GM12878 (cell line): ENCODE measurements at regions not wholly inside any gene's neighbourhood (a gene's known extent, or its start where the extent isn't known, plus 50 kb on each side); places are given as distances from the start of the nearest gene placed in this dataset.
"Not testable (repeated sequence)": the region's sequence is repeated elsewhere in the genome, so short reads cannot be mapped to it uniquely, and the experiment has no call there.

Experiments
- ATAC-seq: fragments of 200-7000 bp; cut with Tn5 transposase; 3 replicates; pipeline ENCODE4 v1.9.1; 2020; ENCODE audit warnings: mild to moderate bottlenecking, moderate library complexity
- BruUV-seq: library from RNA; stranded (reverse); fragments of 400-500 nt; replicated peaks from 2 replicates; lab custom pipeline; 2021; lab: Mats Ljungman, UMichigan
- CTCF ChIA-PET: fragments of 300-600 bp; sonication (Branson Sonifier 250); formaldehyde crosslinking; extraction: SDS; loops from one replicate; lab custom pipeline; 2021; ENCODE audit warnings: inconsistent platforms; lab: Yijun Ruan, JAX
- POLR2A ChIA-PET: fragments of 350-600 bp; formaldehyde crosslinking; extraction: SDS; loops from one replicate; lab custom pipeline; 2021; ENCODE audit warnings: inconsistent platforms; lab: Charles Lee
- RAD21 ChIA-PET: fragments of 300-600 bp; sonication (Branson Sonifier 250); formaldehyde crosslinking; loops from one replicate; lab custom pipeline; 2023; ENCODE audit warnings: antibody characterized with exemption; ENCODE audit not compliant: unreplicated experiment; lab: Charles Lee
- SMC1A ChIA-PET: fragments of 300-600 bp; sonication (Branson Sonifier 250); formaldehyde crosslinking; loops from one replicate; lab custom pipeline; 2023; ENCODE audit not compliant: unreplicated experiment, uncharacterized antibody; lab: Charles Lee
- DNase-seq: peaks from one replicate; pipeline ENCODE4 v3.0.0-alpha.2; 2011; ENCODE audit warnings: low read depth, low spot score
- FAIRE-seq: peaks from 3 replicates; lab custom pipeline; 2011; peaks lifted over from hg19 to GRCh38; lab: Jason Lieb, UNC
- H2AFZ ChIP-seq: 2 replicates; pipeline ENCODE4 v1.6.0; 2011; ENCODE audit warnings: low read depth, low read length, control low read depth; ENCODE audit not compliant: control insufficient read depth
- H3K27ac ChIP-seq: 2 replicates; pipeline ENCODE4 v1.5.1; 2011; ENCODE audit warnings: control low read depth; ENCODE audit not compliant: control insufficient read depth, insufficient read depth
- H3K27me3 ChIP-seq, 2 experiments: replicated peaks in 1 of 2; 2 replicates each; pipeline versions ENCODE4 v1.6.0 to v1.6.1; 2011; ENCODE audit warnings: low read length in 1 of 2; ENCODE audit not compliant: control insufficient read depth in 2 of 2, insufficient read depth in 2 of 2
- H3K36me3 ChIP-seq, 2 experiments: 2 replicates each; pipeline ENCODE4 v1.5.1; 2011; ENCODE audit warnings: low read length in 1 of 2; ENCODE audit not compliant: control insufficient read depth in 2 of 2, insufficient read depth in 2 of 2
- H3K4me1 ChIP-seq: 2 replicates; pipeline ENCODE4 v1.6.1; 2011; ENCODE audit warnings: mild to moderate bottlenecking, low read length, moderate library complexity, mixed read lengths; ENCODE audit not compliant: control insufficient read depth, insufficient read depth
- H3K4me2 ChIP-seq: 2 replicates; pipeline ENCODE4 v1.6.0; 2011; ENCODE audit warnings: control low read depth; ENCODE audit not compliant: control insufficient read depth, insufficient read depth
- H3K4me3 ChIP-seq: fragments of 200-600 bp; sonication (generic); 2 replicates; pipeline ENCODE4 v1.5.1; 2016
- H3K79me2 ChIP-seq: 2 replicates; pipeline ENCODE4 v1.6.0; 2011; ENCODE audit warnings: low read length; ENCODE audit not compliant: control insufficient read depth, insufficient read depth
- H3K9ac ChIP-seq: 2 replicates; pipeline ENCODE4 v1.8.0; 2011; ENCODE audit warnings: low read length, control low read depth, mixed read lengths; ENCODE audit not compliant: control insufficient read depth, insufficient read depth
- H3K9me3 ChIP-seq: replicated peaks from 3 replicates; pipeline ENCODE4 v1.5.1; 2011; ENCODE audit warnings: mild to moderate bottlenecking, low read length; ENCODE audit not compliant: control insufficient read depth, insufficient read depth
- H4K20me1 ChIP-seq: 2 replicates; pipeline ENCODE4 v1.6.0; 2011; ENCODE audit not compliant: control insufficient read depth, insufficient read depth
- EP300 ChIP-seq, 2 experiments: fragments of 150-350 bp in 1 of 2; IDR thresholded peaks; 2 replicates each; pipeline ENCODE4 v1.6.1; 2011 to 2012; ENCODE audit warnings: low read depth in 2 of 2, low read length in 2 of 2, borderline replicate concordance in 1 of 2, improper control_type of control experiment in 1 of 2, inconsistent platforms in 1 of 2; ENCODE audit not compliant: control insufficient read depth in 1 of 2
- FOS ChIP-seq: IDR thresholded peaks from 3 replicates; pipeline ENCODE4 v1.6.1; 2011; ENCODE audit warnings: borderline replicate concordance; ENCODE audit not compliant: insufficient read length; ENCODE audit errors: extremely low read depth
- HSF1 ChIP-seq: fragments of 150-350 bp; IDR thresholded peaks from 2 replicates; pipeline ENCODE4 v1.6.1; 2014; ENCODE audit warnings: mild to moderate bottlenecking, low read depth, low read length
- SMARCA5 ChIP-seq: fragments of 450-650 bp; IDR thresholded peaks from 2 replicates; pipeline ENCODE4 v1.6.1; 2017; ENCODE audit warnings: mild to moderate bottlenecking
- ZNF622 ChIP-seq: fragments of 450-650 bp; IDR thresholded peaks from 2 replicates; pipeline ENCODE4 v1.6.1; 2017; ENCODE audit warnings: mild to moderate bottlenecking, inconsistent platforms
- WGBS: methylation state at CpG from one replicate; pipeline ENCODE4 v1.1.6; 2016; ENCODE audit warnings: low lambda C conversion rate; ENCODE audit not compliant: insufficient replicate concordance, insufficient coverage; ENCODE audit errors: missing lambda C conversion rate; 5-methylcytosine and 5-hydroxymethylcytosine counted together
- in situ Hi-C: fragments of 300-500 bp; cut with MboI; formaldehyde crosslinking; loops from 9 replicates; pipeline ENCODE4 v1.14.3; 2018; ENCODE audit warnings: mixed read lengths
- intact Hi-C: fragments of 100-400 bp; cut with micrococcal nuclease; formaldehyde crosslinking; loops from one replicate; pipeline ENCODE4 v1.14.2; 2022; ENCODE audit not compliant: unreplicated experiment

GRCh38 chr5:51712201-51712600, 329.0 kb downstream of the ISL1 start:
- TF ChIP-seq HSF1 (no peak), FOS (no peak), SMARCA5 (no peak), ZNF622 (no peak), EP300 (IDR thresholded peaks at IDR 0.05; ENCODE audit: borderline replicate concordance in 1 of 2, control insufficient read depth in 1 of 2, low read depth in 2 of 2, low read length in 2 of 2) (no peak)
- intact Hi-C loops, result no loop called here
- Histone ChIP-seq H3K27ac (no peak overlapping the region), H4K20me1 (no peaks in the 10 kb centered on the region), H3K27me3 (no peaks in the 10 kb centered on the region), H3K4me3 (no peak overlapping the region), H3K9ac (no peak overlapping the region), H3K79me2 (no peaks in the 10 kb centered on the region), H2AFZ (no peak overlapping the region), H3K4me1 (no peaks in the 10 kb centered on the region), H3K36me3 (no peaks in the 10 kb centered on the region), H3K4me2 (no peak overlapping the region), H3K9me3 (no peaks in the 10 kb centered on the region)
- CTCF ChIA-PET, result no interaction called here
- POLR2A ChIA-PET, result no interaction called here
- no peak for DNase-seq
- FAIRE-seq, result no peak
- in situ Hi-C loops, result no loop called here
- RAD21 ChIA-PET, result no interaction called here
- 33% methylated on average over 5 of the region's 5 CpGs for WGBS
- SMC1A ChIA-PET, result no interaction called here
- ATAC-seq, result no peak
- BruUV-seq, result no TSS peak

- H3K27ac ChIP-seq, H3K9ac ChIP-seq, H3K36me3 ChIP-seq, H3K27me3 ChIP-seq, BruUV-seq, H3K4me2 ChIP-seq, H3K9me3 ChIP-seq, H3K79me2 ChIP-seq, intact Hi-C loops, POLR2A ChIA-PET, RAD21 ChIA-PET, H4K20me1 ChIP-seq, DNase-seq, H3K4me3 ChIP-seq, ATAC-seq, FAIRE-seq, in situ Hi-C loops, SMC1A ChIA-PET, H2AFZ ChIP-seq, H3K4me1 ChIP-seq: not testable (repeated sequence)
- 19% methylated on average over 2 of the region's 2 CpGs for WGBS
- CTCF ChIA-PET, result interaction anchor here (0.7 kb wide), 1 partner anchor 9 kb away, joined by 3 read pairs; no protein-coding TSS in a partner anchor
Observed at GRCh38 chr5:51715445-51715844, 332.2 kb downstream of the ISL1 start.
